Mesenchymal stem cell (in vitro differentiated cells and primary cell): ENCODE measurements at regions not wholly inside any gene's neighbourhood (a gene's known extent, or its start where the extent isn't known, plus 50 kb on each side); places are given as distances from the start of the nearest gene placed in this dataset.

Experiments
- DNase-seq: peaks from one replicate; pipeline ENCODE4 v3.0.0-alpha.2; 2013
- H2AFZ ChIP-seq: one replicate; pipeline ENCODE4 v1.6.1; 2013; ENCODE audit warnings: low read depth, mild to moderate bottlenecking, control low read depth, inconsistent platforms, low read length, moderate library complexity
- H2AK5ac ChIP-seq: 2 replicates; pipeline ENCODE4 v1.6.1; 2013; ENCODE audit warnings: low read length, moderate library complexity, mild to moderate bottlenecking, inconsistent platforms; ENCODE audit not compliant: severe bottlenecking
- H2BK120ac ChIP-seq: one replicate; pipeline ENCODE4 v1.6.1; 2013; ENCODE audit warnings: low read depth, mild to moderate bottlenecking, inconsistent platforms, low read length, moderate library complexity
- H2BK12ac ChIP-seq, 2 experiments: one replicate each; pipeline ENCODE4 v1.6.1; 2013; ENCODE audit warnings: inconsistent platforms in 2 of 2, low read length in 2 of 2, mild to moderate bottlenecking in 2 of 2, moderate library complexity in 2 of 2, control low read depth in 1 of 2
- H2BK15ac ChIP-seq: one replicate; pipeline ENCODE4 v1.6.1; 2013; ENCODE audit warnings: mild to moderate bottlenecking, low read depth, inconsistent platforms; ENCODE audit not compliant: poor library complexity, severe bottlenecking
- H2BK5ac ChIP-seq: 2 replicates; pipeline ENCODE4 v1.6.1; 2013; ENCODE audit warnings: low read depth, mild to moderate bottlenecking, low read length, control low read depth, inconsistent platforms; ENCODE audit not compliant: poor library complexity, severe bottlenecking
- H3K14ac ChIP-seq, 2 experiments: one replicate each; pipeline ENCODE4 v1.6.1; 2013; ENCODE audit warnings: inconsistent platforms in 2 of 2, low read length in 2 of 2, control low read depth in 1 of 2, mild to moderate bottlenecking in 1 of 2, moderate library complexity in 1 of 2
- H3K18ac ChIP-seq, 2 experiments: one replicate each; pipeline ENCODE4 v1.6.1; 2013; ENCODE audit warnings: inconsistent platforms in 2 of 2, low read length in 2 of 2, control low read depth in 1 of 2, low read depth in 1 of 2, mild to moderate bottlenecking in 1 of 2
- H3K23ac ChIP-seq, 2 experiments: one replicate each; pipeline ENCODE4 v1.6.1; 2013; ENCODE audit warnings: inconsistent platforms in 2 of 2, low read length in 2 of 2, mild to moderate bottlenecking in 2 of 2, moderate library complexity in 2 of 2, control low read depth in 1 of 2
- H3K27ac ChIP-seq: 2 replicates; pipeline ENCODE4 v1.5.1; 2013; ENCODE audit warnings: mild to moderate bottlenecking, moderate library complexity, low read length, control low read depth, inconsistent platforms; ENCODE audit not compliant: poor library complexity, severe bottlenecking
- H3K27me3 ChIP-seq, 2 experiments: 2 replicates each; pipeline versions ENCODE4 v1.6.1 to v1.7.0; 2013; ENCODE audit warnings: low read length in 2 of 2, mild to moderate bottlenecking in 2 of 2, moderate library complexity in 2 of 2, control low read depth in 1 of 2, inconsistent platforms in 1 of 2; ENCODE audit not compliant: control insufficient read depth in 1 of 2, insufficient read depth in 1 of 2
- H3K36me3 ChIP-seq, 2 experiments: 2 replicates each; pipeline versions ENCODE4 v1.6.1 to v1.7.0; 2013; ENCODE audit warnings: low read length in 2 of 2, control low read depth in 1 of 2, inconsistent platforms in 1 of 2, low read depth in 1 of 2, mild to moderate bottlenecking in 1 of 2; ENCODE audit not compliant: insufficient read depth in 2 of 2, control insufficient read depth in 1 of 2
- H3K4ac ChIP-seq, 2 experiments: one replicate each; pipeline ENCODE4 v1.6.1; 2013; ENCODE audit warnings: inconsistent platforms in 2 of 2, low read length in 2 of 2, mild to moderate bottlenecking in 2 of 2, moderate library complexity in 2 of 2, control low read depth in 1 of 2, low read depth in 1 of 2
- H3K4me1 ChIP-seq: 2 replicates; pipeline ENCODE4 v1.6.1; 2013; ENCODE audit warnings: low read depth, low read length, control low read depth; ENCODE audit not compliant: control insufficient read depth, insufficient read depth
- H3K4me2 ChIP-seq: 2 replicates; pipeline ENCODE4 v1.6.1; 2013; ENCODE audit warnings: low read length, mild to moderate bottlenecking, inconsistent platforms; ENCODE audit not compliant: poor library complexity, severe bottlenecking
- H3K4me3 ChIP-seq, 2 experiments: 2 replicates each; pipeline versions ENCODE4 v1.5.1 to v1.7.0; 2013; ENCODE audit warnings: low read length in 2 of 2, mild to moderate bottlenecking in 2 of 2, control low read depth in 1 of 2, low read depth in 1 of 2; ENCODE audit not compliant: insufficient read depth in 1 of 2
- H3K79me1 ChIP-seq: replicated peaks from 2 replicates; pipeline ENCODE4 v1.6.1; 2013; ENCODE audit warnings: mild to moderate bottlenecking, control low read depth, low read length, inconsistent platforms; ENCODE audit not compliant: poor library complexity, severe bottlenecking
- H3K9ac ChIP-seq: 2 replicates; pipeline ENCODE4 v1.7.0; 2013; ENCODE audit warnings: mild to moderate bottlenecking, low read length, moderate library complexity
- H3K9me3 ChIP-seq: 2 replicates; pipeline ENCODE4 v1.7.0; 2013; ENCODE audit warnings: mild to moderate bottlenecking, low read length; ENCODE audit not compliant: control insufficient read depth
- H4K8ac ChIP-seq: one replicate; pipeline ENCODE4 v1.6.1; 2013; ENCODE audit warnings: inconsistent platforms, mild to moderate bottlenecking, low read length, moderate library complexity
- H4K91ac ChIP-seq: one replicate; pipeline ENCODE4 v1.6.1; 2013; ENCODE audit warnings: mild to moderate bottlenecking, low read length, inconsistent platforms
- WGBS: methylation state at CpG from one replicate; pipeline ENCODE4 v1.1.7; 2013; ENCODE audit warnings: mixed read lengths; 5-methylcytosine and 5-hydroxymethylcytosine counted together

DNA sequence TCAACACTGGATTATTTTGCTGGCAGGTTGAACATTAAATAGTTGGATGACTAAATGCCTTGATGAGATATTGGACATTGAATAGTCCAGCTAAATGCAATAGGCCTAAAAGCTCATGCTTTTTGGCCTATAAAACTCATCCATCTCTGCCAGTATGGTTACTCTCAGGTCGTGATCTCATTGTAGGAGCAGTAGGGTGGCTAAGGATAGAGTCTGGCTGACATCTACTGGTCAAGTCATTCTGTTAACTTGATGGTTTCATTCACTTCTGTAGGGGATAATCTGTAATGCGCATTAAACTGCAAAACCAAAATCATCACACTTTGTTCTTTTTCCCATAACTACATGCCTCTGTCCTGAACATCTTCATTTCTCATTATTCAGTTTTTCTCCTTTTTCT lies 227.0 kb downstream of the DKK2 start:
- Histone ChIP-seq H2BK15ac (no peak overlapping the region), H3K27me3 (no peaks in the 10 kb centered on the region), H2AK5ac (no peak overlapping the region), H3K79me1 (no peaks in the 10 kb centered on the region), H4K91ac (no peak overlapping the region), H2BK120ac (no peak overlapping the region), H3K4me1 (no peaks in the 10 kb centered on the region), H3K9ac (no peak overlapping the region), H4K8ac (no peak overlapping the region), H3K23ac (no peak overlapping the region), H3K14ac (no peak overlapping the region), H3K18ac (no peak overlapping the region), H2AFZ (no peak overlapping the region), H2BK5ac (no peak overlapping the region), H3K4me2 (no peak overlapping the region), H3K4ac (no peak overlapping the region), H3K27ac (no peak overlapping the region), H3K9me3 (no peaks in the 10 kb centered on the region), H3K4me3 (no peak overlapping the region), H2BK12ac (no peak overlapping the region), H3K36me3 (no peaks in the 10 kb centered on the region)
- 60% methylated on average over 2 of the region's 2 CpGs for WGBS
- peak; percentile 65 for DNase-seq

DNA sequence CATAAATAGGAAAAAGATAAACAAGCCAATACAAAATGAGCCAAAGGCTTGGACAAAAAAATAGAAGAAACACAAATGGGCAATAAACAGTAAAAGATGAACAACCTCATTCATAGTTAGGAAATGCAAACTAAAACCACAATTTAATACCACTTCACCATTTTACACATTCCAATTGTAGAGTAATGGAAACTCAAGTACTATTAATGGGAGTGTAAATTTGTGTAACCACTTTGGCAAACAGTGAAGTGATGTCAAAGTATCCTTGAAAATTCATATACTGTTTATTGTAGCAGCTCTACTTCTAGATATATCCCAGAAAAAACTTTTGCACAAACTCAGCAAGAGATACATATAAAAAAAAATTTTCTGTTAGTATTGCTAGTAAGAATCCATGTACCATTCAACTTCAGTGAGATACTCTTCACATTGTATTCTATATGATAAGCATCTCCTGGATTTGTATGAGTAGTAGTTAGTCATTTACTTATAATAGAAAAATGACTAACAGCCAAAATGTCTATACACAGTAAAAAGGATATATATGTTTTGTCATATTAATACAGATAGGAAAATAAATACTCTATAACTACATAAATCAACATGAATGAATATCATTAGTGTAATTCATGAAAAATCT lies 229.8 kb downstream of the DKK2 start:
- Histone ChIP-seq H3K14ac (no peak overlapping the region), H3K4ac (no peak overlapping the region)

DNA sequence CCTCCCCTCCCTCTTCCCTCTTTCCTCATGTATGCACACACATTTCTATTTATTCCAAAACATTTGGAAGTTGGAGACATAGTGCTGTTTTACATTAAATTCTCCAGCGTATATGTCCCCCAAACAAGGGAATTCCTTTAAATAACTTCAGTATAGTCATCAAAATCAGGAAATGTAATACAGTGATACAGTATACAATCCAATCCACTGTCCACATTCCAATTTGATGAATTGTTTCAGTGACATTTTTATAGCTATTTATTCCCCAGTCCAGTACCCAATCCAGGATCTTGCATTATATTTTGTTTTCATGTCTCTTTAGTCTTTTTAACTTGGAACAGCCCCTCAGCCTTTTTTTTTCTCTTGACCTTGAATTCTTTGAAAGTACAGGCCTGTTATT lies 233.0 kb downstream of the DKK2 start:
- H3K4ac ChIP-seq, result no peak overlapping the region
- H2BK12ac ChIP-seq, result no peak overlapping the region
- H2BK5ac ChIP-seq, result no peak overlapping the region
- H3K27me3 ChIP-seq, result no peaks in the 10 kb centered on the region
- H3K18ac ChIP-seq, result no peak overlapping the region
- no peaks in the 10 kb centered on the region for H3K79me1 ChIP-seq
- H2BK120ac ChIP-seq, result no peak overlapping the region
- no peaks in the 10 kb centered on the region for H3K36me3 ChIP-seq
- H3K23ac ChIP-seq, result no peak overlapping the region
- no CpG with 5 or more reads among the region's 1 CpG for WGBS
- H3K9me3 ChIP-seq, result no peaks in the 10 kb centered on the region
- no peak overlapping the region for H2AK5ac ChIP-seq
- H4K8ac ChIP-seq, result no peak overlapping the region
- DNase-seq, result no peak
- H3K14ac ChIP-seq, result no peak overlapping the region
- no peak overlapping the region for H3K9ac ChIP-seq
- H4K91ac ChIP-seq, result no peak overlapping the region
- no peaks in the 10 kb centered on the region for H3K4me1 ChIP-seq
- H3K4me3 ChIP-seq, result no peak overlapping the region
- no peak overlapping the region for H2AFZ ChIP-seq
- H3K27ac ChIP-seq, result no peak overlapping the region
- H3K4me2 ChIP-seq, result no peak overlapping the region
- no peak overlapping the region for H2BK15ac ChIP-seq

More for the DNA sequence above, 229.8 kb downstream of the DKK2 start:
- Histone ChIP-seq H3K4me1 (no peaks in the 10 kb centered on the region), H3K27me3 (no peaks in the 10 kb centered on the region), H3K36me3 (no peaks in the 10 kb centered on the region), H2BK15ac (no peak overlapping the region), H3K9me3 (no peaks in the 10 kb centered on the region), H3K23ac (no peak overlapping the region), H2BK5ac (no peak overlapping the region), H2AK5ac (no peak overlapping the region), H2BK12ac (no peak overlapping the region), H3K27ac (no peak overlapping the region), H3K4me2 (no peak overlapping the region), H3K9ac (no peak overlapping the region), H4K8ac (no peak overlapping the region), H4K91ac (no peak overlapping the region), H3K4me3 (no peak overlapping the region), H2AFZ (no peak overlapping the region), H3K79me1 (no peaks in the 10 kb centered on the region), H2BK120ac (no peak overlapping the region), H3K18ac (no peak overlapping the region)
- DNase-seq, result peak; percentile 12

DNA sequence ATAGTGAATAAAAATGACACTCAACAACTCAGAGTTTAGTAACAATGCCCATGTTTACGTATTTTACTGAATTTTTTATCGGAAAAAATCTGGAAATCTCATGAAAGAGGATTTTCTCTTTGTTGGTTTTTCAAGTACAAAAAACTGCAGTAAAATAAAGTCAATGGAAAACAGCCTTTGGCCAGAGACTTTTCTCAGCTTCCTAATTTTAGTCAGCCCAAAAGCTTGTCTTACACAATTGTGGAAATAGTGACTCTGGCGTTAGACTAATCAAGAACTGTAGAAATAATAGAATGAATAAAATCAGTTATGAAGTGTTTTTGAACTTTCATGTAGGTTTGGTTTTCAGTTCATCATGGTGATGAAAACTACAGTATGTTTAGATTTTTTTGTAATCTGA lies 234.7 kb downstream of the DKK2 start:
- Histone ChIP-seq H2BK12ac (no peak overlapping the region), H2AFZ (no peak overlapping the region), H2AK5ac (no peak overlapping the region), H3K23ac (no peak overlapping the region), H3K4me2 (no peak overlapping the region), H3K14ac (no peak overlapping the region), H3K79me1 (no peaks in the 10 kb centered on the region), H3K9ac (no peak overlapping the region), H3K27ac (no peak overlapping the region), H3K36me3 (no peaks in the 10 kb centered on the region), H3K9me3 (no peaks in the 10 kb centered on the region), H2BK5ac (no peak overlapping the region), H3K4me1 (no peaks in the 10 kb centered on the region), H4K91ac (no peak overlapping the region), H3K27me3 (no peaks in the 10 kb centered on the region), H4K8ac (no peak overlapping the region), H3K18ac (no peak overlapping the region), H2BK15ac (no peak overlapping the region), H2BK120ac (no peak overlapping the region), H3K4me3 (no peak overlapping the region), H3K4ac (no peak overlapping the region)
- 100% methylated on average over 2 of the region's 3 CpGs for WGBS
- DNase-seq, result no peak
